HepG2 (cell line): ENCODE measurements at regions not wholly inside any gene's neighbourhood (a gene's known extent, or its start where the extent isn't known, plus 50 kb on each side); places are given as distances from the start of the nearest gene placed in this dataset.

Experiments
- ATAC-seq: fragments of 200-7000 bp; cut with Tn5 transposase; 3 replicates; pipeline ENCODE4 v1.9.1; 2020; ENCODE audit warnings: mild to moderate bottlenecking, moderate library complexity
- BruUV-seq: library from RNA; stranded (reverse); fragments of 400-500 nt; replicated peaks from 2 replicates; lab custom pipeline; 2021; lab: Mats Ljungman, UMichigan
- CTCF ChIA-PET: fragments of 300-600 bp; formaldehyde crosslinking; extraction: SDS; loops from one replicate; lab custom pipeline; 2021; ENCODE audit warnings: low total read pairs, inconsistent platforms, low intra/inter-chr PET ratio; lab: Yijun Ruan, JAX
- POLR2A ChIA-PET: fragments of 350-600 bp; sonication (Branson Sonifier 250); formaldehyde crosslinking; loops from one replicate; lab custom pipeline; 2020; ENCODE audit warnings: antibody characterized with exemption, inconsistent platforms; lab: Yijun Ruan, JAX
- DNase-seq: peaks from one replicate; pipeline ENCODE4 v3.0.0-alpha.2; 2015; ENCODE audit warnings: low spot score
- FAIRE-seq: peaks from 3 replicates; lab custom pipeline; 2011; peaks lifted over from hg19 to GRCh38; lab: Jason Lieb, UNC
- H2AFZ ChIP-seq: one replicate; pipeline ENCODE4 v1.6.1; 2011; ENCODE audit warnings: low read length, inconsistent platforms
- H3K27ac ChIP-seq: fragments of 300-600 bp; 3 replicates; pipeline ENCODE4 v1.8.0; 2011; ENCODE audit warnings: mixed run types, mild to moderate bottlenecking, mixed read lengths, low read length, inconsistent platforms; ENCODE audit not compliant: insufficient read depth; ENCODE audit errors: extremely low read length
- H3K27me3 ChIP-seq, 2 experiments: fragments of 200-600 bp in 1 of 2; 2 replicates in 1 of 2; 3 replicates in 1 of 2; pipeline versions ENCODE4 v1.6.0 to v1.8.0; 2011; ENCODE audit warnings: low read length in 2 of 2, mild to moderate bottlenecking in 2 of 2, moderate library complexity in 2 of 2, inconsistent platforms in 1 of 2; ENCODE audit not compliant: insufficient read depth in 2 of 2, control insufficient read depth in 1 of 2
- H3K36me3 ChIP-seq, 2 experiments: fragments of 200-600 bp in 1 of 2; replicated peaks in 1 of 2; 2 replicates in 1 of 2; 3 replicates in 1 of 2; pipeline versions ENCODE4 v1.5.1 to v1.8.0; 2011; ENCODE audit warnings: low read length in 2 of 2, inconsistent platforms in 1 of 2; ENCODE audit not compliant: insufficient read depth in 2 of 2, control insufficient read depth in 1 of 2
- H3K4me1 ChIP-seq: 2 replicates; pipeline ENCODE4 v1.5.1; 2012; ENCODE audit warnings: low read length, inconsistent platforms; ENCODE audit not compliant: insufficient read depth
- H3K4me2 ChIP-seq: 2 replicates; pipeline ENCODE4 v1.6.0; 2011; ENCODE audit warnings: low read depth, low read length, inconsistent platforms
- H3K4me3 ChIP-seq, 3 experiments: fragments of 200-600 bp in 1 of 3; sonication (generic), shearing (Covaris generic) in 1 of 3; replicated peaks in 1 of 3; 2 replicates each; pipeline ENCODE4 v1.5.1; 2011 to 2016; ENCODE audit warnings: low read length in 3 of 3, inconsistent platforms in 2 of 3, low read depth in 2 of 3, mild to moderate bottlenecking in 2 of 3, control low read depth in 1 of 3, mixed read lengths in 1 of 3; ENCODE audit not compliant: insufficient read depth in 1 of 3
- H3K79me2 ChIP-seq: one replicate; pipeline ENCODE4 v1.6.1; 2011; ENCODE audit warnings: low read length, inconsistent platforms; ENCODE audit not compliant: insufficient read depth
- H3K9ac ChIP-seq: 2 replicates; pipeline ENCODE4 v1.6.0; 2011; ENCODE audit warnings: mild to moderate bottlenecking, low read depth, low read length, inconsistent platforms; ENCODE audit not compliant: insufficient read depth
- H3K9me3 ChIP-seq: 2 replicates; pipeline ENCODE4 v1.5.1; 2012; ENCODE audit warnings: mild to moderate bottlenecking, low read length
- H4K20me1 ChIP-seq: 2 replicates; pipeline ENCODE4 v1.6.0; 2011; ENCODE audit warnings: inconsistent platforms, mild to moderate bottlenecking, low read length, moderate library complexity; ENCODE audit not compliant: insufficient read depth
- CREM ChIP-seq, 2 experiments: sonication (generic) in 1 of 2; formaldehyde crosslinking in 1 of 2; IDR thresholded peaks; 2 replicates each; pipeline versions ENCODE4 v1.4.0 to v1.6.1; 2016 to 2020; ENCODE audit warnings: antibody characterized with exemption in 1 of 2, mild to moderate bottlenecking in 1 of 2, missing genetic modification reagents in 1 of 2
- ERF ChIP-seq: IDR thresholded peaks from 2 replicates; pipeline ENCODE4 v1.6.1; 2018; ENCODE audit warnings: missing biosample characterization, missing genetic modification reagents
- ETV6 ChIP-seq: sonication (generic); formaldehyde crosslinking; conservative IDR thresholded peaks from 2 replicates; pipeline ENCODE4 v1.4.0; 2020; ENCODE audit warnings: missing genetic modification reagents
- GPN1 ChIP-seq: sonication (generic); formaldehyde crosslinking; IDR thresholded peaks from 2 replicates; pipeline ENCODE4 v1.5.1; 2020; ENCODE audit warnings: missing genetic modification reagents, borderline replicate concordance
- HMGXB3 ChIP-seq: sonication (generic); formaldehyde crosslinking; IDR thresholded peaks from 2 replicates; pipeline ENCODE4 v1.4.0; 2020; ENCODE audit warnings: missing genetic modification reagents, borderline replicate concordance
- HNRNPLL ChIP-seq: fragments of 200-400 bp; formaldehyde crosslinking; IDR thresholded peaks from 2 replicates; pipeline ENCODE4 v1.6.1; 2017; ENCODE audit warnings: mild to moderate bottlenecking, low read depth, low read length; ENCODE audit not compliant: poor library complexity, severe bottlenecking
- KLF16 ChIP-seq, 2 experiments: sonication (generic) in 1 of 2; formaldehyde crosslinking in 1 of 2; IDR thresholded peaks; 2 replicates each; pipeline versions ENCODE4 v1.6.1 to v1.8.0; 2016 to 2023; ENCODE audit warnings: missing genetic modification reagents in 2 of 2, missing compliant biosample characterization in 1 of 2
- MXD4 ChIP-seq: IDR thresholded peaks from 2 replicates; pipeline ENCODE4 v1.6.1; 2016; ENCODE audit warnings: mild to moderate bottlenecking, missing biosample characterization, missing genetic modification reagents
- ZC3H13 ChIP-seq: sonication (generic); formaldehyde crosslinking; IDR thresholded peaks from 2 replicates; pipeline ENCODE4 v1.8.1; 2023; ENCODE audit warnings: mild to moderate bottlenecking, missing genetic modification reagents, moderate library complexity
- ZKSCAN1 ChIP-seq: fragments of 150-350 bp; IDR thresholded peaks from 2 replicates; pipeline ENCODE4 v1.6.1; 2014; ENCODE audit warnings: low read length
- ZNF234 ChIP-seq: sonication (generic); formaldehyde crosslinking; conservative IDR thresholded peaks from 2 replicates; pipeline ENCODE4 v1.5.1; 2020; ENCODE audit warnings: mild to moderate bottlenecking, missing genetic modification reagents
- ZNF766 ChIP-seq: sonication (generic); formaldehyde crosslinking; IDR thresholded peaks from 2 replicates; pipeline ENCODE4 v1.5.0; 2020; ENCODE audit warnings: missing genetic modification reagents, borderline replicate concordance
- WGBS: methylation state at CpG from one replicate; pipeline ENCODE4 v1.1.6; 2017; ENCODE audit warnings: low lambda C conversion rate; 5-methylcytosine and 5-hydroxymethylcytosine counted together
- in situ Hi-C: cut with HindIII; loops from 2 replicates; pipeline ENCODE4 v1.10.0; 2017; ENCODE audit warnings: low pct_unique_long_range_greater_than_20kb; ENCODE audit not compliant: extremely low pct_ligation_motif_present
- intact Hi-C: fragments of 100-400 bp; cut with micrococcal nuclease; formaldehyde crosslinking; loops from one replicate; pipeline ENCODE4 v1.10.0; 2022; ENCODE audit not compliant: unreplicated experiment

DNA sequence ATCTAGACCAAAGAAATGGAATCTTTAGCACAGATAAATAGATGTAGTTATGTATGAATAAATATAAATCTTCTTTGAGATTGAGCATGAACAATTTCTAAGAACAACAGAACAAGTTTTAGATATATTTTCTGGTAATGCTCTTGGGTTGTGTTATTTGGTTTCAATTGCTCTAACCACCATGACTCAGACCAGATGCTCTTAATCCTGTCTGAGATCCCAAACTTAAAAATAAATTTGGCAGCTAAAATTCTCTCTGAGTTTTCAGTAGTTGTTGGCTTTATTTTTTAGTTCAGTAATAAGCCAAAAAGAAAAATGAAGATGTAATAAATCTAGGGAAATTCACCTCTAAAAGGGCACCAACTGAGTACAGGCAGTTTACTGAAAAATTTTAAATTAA, 1693.4 kb downstream of the NCAM2 start (continued):
- TF ChIP-seq KLF16 (CRISPR knock-in tag; IDR thresholded peaks at IDR 0.05) = no peak
- no peak for TF ChIP-seq ZNF766 (CRISPR knock-in tag)
- no peak for TF ChIP-seq CREM (IDR thresholded peaks at IDR 0.05)
- no peak for TF ChIP-seq CREM (CRISPR knock-in tag; IDR thresholded peaks at IDR 0.05)

- H3K79me2 ChIP-seq = no peaks in the 10 kb centered on the region
- CTCF ChIA-PET = no interaction called here
- POLR2A ChIA-PET = no interaction called here
- H2AFZ ChIP-seq = no peak overlapping the region
- BruUV-seq = no TSS peak
- no peak overlapping the region for H3K9ac ChIP-seq
- no peaks in the 10 kb centered on the region for H3K27me3 ChIP-seq
- no peaks in the 10 kb centered on the region for H3K4me1 ChIP-seq
- FAIRE-seq (no peak), ATAC-seq (no peak)
- no peak overlapping the region for H3K4me3 ChIP-seq
- H3K27ac ChIP-seq = no peak overlapping the region
- H3K9me3 ChIP-seq = peaks cover 68% of the 10 kb centered on the region
- intact Hi-C loops = no loop called here
- 36% methylated on average over 2 of the region's 2 CpGs for WGBS
- no peak for TF ChIP-seq ZC3H13 (CRISPR knock-in tag)
- no peak for TF ChIP-seq MXD4 (CRISPR knock-in tag)
- TF ChIP-seq ZNF234 = no peak
- TF ChIP-seq GPN1 (CRISPR knock-in tag) = no peak
- TF ChIP-seq ETV6 (CRISPR knock-in tag) = no peak
- no peak for TF ChIP-seq HNRNPLL
- TF ChIP-seq ERF (CRISPR knock-in tag) = no peak
- no peak for TF ChIP-seq ZKSCAN1
- no peak for TF ChIP-seq HMGXB3 (CRISPR knock-in tag)
- TF ChIP-seq, all 625 proteins: peak for 0
- DNase-seq = no peak
- no peaks in the 10 kb centered on the region for H3K36me3 ChIP-seq
- in situ Hi-C loops = no loop called here
- no peak overlapping the region for H3K4me2 ChIP-seq
- no peaks in the 10 kb centered on the region for H4K20me1 ChIP-seq
Observed at GRCh38 chr21:22703521-22703920, 1705.3 kb downstream of the NCAM2 start.
